ENCODE measurements at regions not wholly inside any gene's neighbourhood (a gene's known extent, or its start where the extent isn't known, plus 50 kb on each side); places are given as distances from the start of the nearest gene placed in this dataset.

GRCh38 chr14:104249706-104250105 is 111.3 kb downstream of the KIF26A start (continued):
- TF ChIP-seq ZNF395 (CRISPR knock-in tag; IDR thresholded peaks at IDR 0.05) (no peak), ZBTB17 (CRISPR knock-in tag; IDR thresholded peaks at IDR 0.05) (no peak), TGIF2 (CRISPR knock-in tag; IDR thresholded peaks at IDR 0.05) (no peak), ZMIZ1 (IDR thresholded peaks at IDR 0.05; ENCODE audit: low read depth in 2 of 2, low read length in 2 of 2) (no peak)
- TF ChIP-seq, protein P1, sequence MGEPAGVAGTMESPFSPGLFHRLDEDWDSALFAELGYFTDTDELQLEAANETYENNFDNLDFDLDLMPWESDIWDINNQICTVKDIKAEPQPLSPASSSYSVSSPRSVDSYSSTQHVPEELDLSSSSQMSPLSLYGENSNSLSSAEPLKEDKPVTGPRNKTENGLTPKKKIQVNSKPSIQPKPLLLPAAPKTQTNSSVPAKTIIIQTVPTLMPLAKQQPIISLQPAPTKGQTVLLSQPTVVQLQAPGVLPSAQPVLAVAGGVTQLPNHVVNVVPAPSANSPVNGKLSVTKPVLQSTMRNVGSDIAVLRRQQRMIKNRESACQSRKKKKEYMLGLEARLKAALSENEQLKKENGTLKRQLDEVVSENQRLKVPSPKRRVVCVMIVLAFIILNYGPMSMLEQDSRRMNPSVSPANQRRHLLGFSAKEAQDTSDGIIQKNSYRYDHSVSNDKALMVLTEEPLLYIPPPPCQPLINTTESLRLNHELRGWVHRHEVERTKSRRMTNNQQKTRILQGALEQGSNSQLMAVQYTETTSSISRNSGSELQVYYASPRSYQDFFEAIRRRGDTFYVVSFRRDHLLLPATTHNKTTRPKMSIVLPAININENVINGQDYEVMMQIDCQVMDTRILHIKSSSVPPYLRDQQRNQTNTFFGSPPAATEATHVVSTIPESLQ (CRISPR knock-in tag; IDR thresholded peaks at IDR 0.05), result no peak

Measured in K562 (cell line).